HAP-1 (cell line): ENCODE measurements at regions not wholly inside any gene's neighbourhood (a gene's known extent, or its start where the extent isn't known, plus 50 kb on each side); places are given as distances from the start of the nearest gene placed in this dataset.

Source experiments
- DNase-seq, 2 experiments: peaks; one replicate each; pipeline ENCODE4 v3.0.0-alpha.2; 2016 to 2020; ENCODE audit warnings: low spot score in 2 of 2
- H3K27me3 ChIP-seq: fragments of 250-450 bp; sonication (Bioruptor Pico); 2 replicates; pipeline ENCODE4 v1.5.1; 2020; ENCODE audit warnings: low read depth, mild to moderate bottlenecking, moderate library complexity
- H3K36me3 ChIP-seq: fragments of 250-450 bp; sonication (Bioruptor Pico); replicated peaks from 2 replicates; pipeline ENCODE4 v1.5.1; 2020; ENCODE audit warnings: mild to moderate bottlenecking
- H3K4me1 ChIP-seq: fragments of 250-450 bp; sonication (Bioruptor Pico); 2 replicates; pipeline ENCODE4 v1.5.1; 2020; ENCODE audit warnings: mild to moderate bottlenecking
- H3K4me3 ChIP-seq: fragments of 250-450 bp; sonication (Bioruptor Pico); 2 replicates; pipeline ENCODE4 v1.5.1; 2020; ENCODE audit warnings: mild to moderate bottlenecking, moderate library complexity
- H3K9me3 ChIP-seq: fragments of 250-450 bp; sonication (Bioruptor Pico); 2 replicates; pipeline ENCODE4 v1.5.1; 2020; ENCODE audit warnings: mild to moderate bottlenecking, moderate library complexity
- in situ Hi-C: fragments of 300-500 bp; cut with MboI; formaldehyde crosslinking; loops from 3 replicates; pipeline ENCODE4 v1.14.3; 2020; ENCODE audit warnings: low sequenced_read_pairs, inconsistent platforms, mixed read lengths

DNA sequence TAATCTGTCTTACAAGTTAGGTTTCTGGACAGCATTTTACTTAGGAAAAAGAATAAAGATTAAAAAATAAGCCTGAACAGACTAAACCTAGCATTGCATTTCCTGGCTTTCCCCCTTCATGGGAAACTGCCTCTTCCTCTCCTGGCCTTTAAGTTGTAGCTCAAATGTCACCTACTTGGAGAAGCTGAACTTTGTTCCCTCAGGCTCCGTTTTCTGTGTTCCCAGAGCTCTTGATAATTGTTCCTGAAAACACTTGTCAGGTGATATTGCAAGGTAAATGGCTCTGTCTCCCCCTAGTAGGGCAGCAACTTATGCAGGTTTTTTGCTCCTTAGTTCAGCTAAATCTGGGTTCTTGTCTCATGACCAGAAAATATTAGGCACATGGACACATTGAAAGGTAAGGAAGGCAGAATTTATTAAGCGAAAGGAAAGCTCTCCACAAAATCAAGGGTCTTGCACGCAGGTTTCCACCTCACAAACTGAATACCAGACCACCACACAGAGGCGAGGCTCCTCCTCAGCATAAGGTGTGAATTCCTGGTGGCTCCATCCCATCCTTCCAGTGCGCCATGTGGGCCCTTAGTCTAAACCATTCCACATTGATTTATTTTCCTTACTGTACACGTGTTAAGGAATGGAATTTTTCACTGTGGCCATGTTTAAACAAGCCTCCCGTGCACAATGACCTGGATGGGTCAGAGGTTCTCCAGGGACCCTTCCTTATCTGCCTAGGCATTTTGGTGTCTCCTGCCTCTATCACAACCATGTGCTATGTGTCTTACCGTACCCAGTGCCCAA, 229.3 kb downstream of the HNMT start:
- DNase-seq: no peak
- Histone ChIP-seq H3K4me3 (no peak overlapping the region), H3K4me1 (no peaks in the 10 kb centered on the region), H3K27me3 (no peaks in the 10 kb centered on the region), H3K36me3 (no peaks in the 10 kb centered on the region), H3K9me3 (no peaks in the 10 kb centered on the region)
- in situ Hi-C loops: loop anchor here (25.0 kb wide), 1 partner anchor 169 kb away; no protein-coding TSS in a partner anchor

DNA sequence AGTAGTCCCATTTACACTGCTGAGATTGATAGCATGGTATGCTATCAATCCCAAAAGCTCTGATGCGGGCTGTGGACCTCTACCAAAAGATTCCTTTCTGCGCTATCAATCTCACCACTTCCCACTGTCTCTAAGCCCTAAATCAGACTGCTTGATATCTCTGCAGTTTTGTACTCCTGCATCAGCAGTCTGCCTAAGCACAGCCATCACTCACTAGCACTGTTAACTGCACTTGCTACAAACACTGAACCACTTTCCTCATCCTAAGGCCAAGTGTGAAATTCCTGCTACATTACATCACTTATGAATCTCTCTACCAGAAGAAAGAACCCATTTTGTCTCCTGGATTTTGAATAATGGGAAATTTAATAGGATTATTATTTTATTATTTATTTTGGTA, 237.0 kb downstream of the HNMT start:
- H3K27me3 ChIP-seq: no peaks in the 10 kb centered on the region
- no peak for DNase-seq
- in situ Hi-C loops: no loop called here
- H3K36me3 ChIP-seq: no peaks in the 10 kb centered on the region; the same call in 1 of the 2 replicates
- peaks cover 16% of the 10 kb centered on the region for H3K4me1 ChIP-seq
- no peaks in the 10 kb centered on the region for H3K9me3 ChIP-seq
- H3K4me3 ChIP-seq: no peak overlapping the region

DNA sequence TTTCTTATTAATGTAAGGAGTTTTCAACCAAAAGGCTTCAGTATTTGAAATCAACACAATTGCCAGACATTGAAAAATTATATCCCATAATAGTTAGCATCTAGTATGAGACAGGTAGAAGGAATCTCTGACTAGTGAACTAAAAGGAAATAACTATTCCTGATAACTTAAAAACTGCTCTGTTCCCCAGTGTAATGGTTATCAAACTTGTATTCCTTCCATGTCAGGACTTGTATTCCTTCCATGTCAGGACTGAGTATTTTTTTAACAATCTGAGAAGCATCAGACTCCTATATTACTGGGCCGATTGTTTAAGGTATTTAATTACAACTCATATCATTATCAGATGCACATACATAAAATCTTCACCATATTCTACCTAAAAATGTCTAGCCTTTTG, 238.5 kb downstream of the HNMT start:
- DNase-seq: no peak
- no peak overlapping the region for H3K4me3 ChIP-seq
- peaks cover 19% of the 10 kb centered on the region for H3K4me1 ChIP-seq
- H3K36me3 ChIP-seq: no peaks in the 10 kb centered on the region; the same call in 1 of the 2 replicates
- H3K27me3 ChIP-seq: no peaks in the 10 kb centered on the region
- H3K9me3 ChIP-seq: no peaks in the 10 kb centered on the region
- in situ Hi-C loops: no loop called here

DNA sequence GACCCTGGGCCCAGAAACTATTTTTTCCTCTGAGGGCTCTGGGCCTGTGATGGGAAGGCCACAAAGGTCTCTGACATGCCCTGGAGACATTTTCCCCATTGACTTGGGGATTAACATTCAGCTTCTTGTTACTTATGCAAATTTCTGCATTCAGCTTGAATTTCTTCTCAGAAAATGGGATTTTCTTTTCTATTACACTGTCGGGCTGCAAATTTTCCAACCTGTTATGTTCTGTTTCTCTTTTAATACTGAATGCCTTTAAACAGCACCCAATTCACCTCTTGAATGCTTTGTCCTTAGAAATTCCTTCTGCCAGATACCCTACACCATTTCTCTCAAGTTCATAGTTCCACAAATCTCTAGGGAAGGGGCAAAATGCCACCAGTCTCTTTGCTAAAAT, 241.0 kb downstream of the HNMT start:
- H3K4me3 ChIP-seq: no peak overlapping the region
- H3K27me3 ChIP-seq: no peaks in the 10 kb centered on the region
- H3K4me1 ChIP-seq: peaks cover 23% of the 10 kb centered on the region
- in situ Hi-C loops: no loop called here
- peak; percentile 85 to 94 for DNase-seq
- no peaks in the 10 kb centered on the region; the same call in 1 of the 2 replicates for H3K36me3 ChIP-seq
- no peaks in the 10 kb centered on the region for H3K9me3 ChIP-seq

DNA sequence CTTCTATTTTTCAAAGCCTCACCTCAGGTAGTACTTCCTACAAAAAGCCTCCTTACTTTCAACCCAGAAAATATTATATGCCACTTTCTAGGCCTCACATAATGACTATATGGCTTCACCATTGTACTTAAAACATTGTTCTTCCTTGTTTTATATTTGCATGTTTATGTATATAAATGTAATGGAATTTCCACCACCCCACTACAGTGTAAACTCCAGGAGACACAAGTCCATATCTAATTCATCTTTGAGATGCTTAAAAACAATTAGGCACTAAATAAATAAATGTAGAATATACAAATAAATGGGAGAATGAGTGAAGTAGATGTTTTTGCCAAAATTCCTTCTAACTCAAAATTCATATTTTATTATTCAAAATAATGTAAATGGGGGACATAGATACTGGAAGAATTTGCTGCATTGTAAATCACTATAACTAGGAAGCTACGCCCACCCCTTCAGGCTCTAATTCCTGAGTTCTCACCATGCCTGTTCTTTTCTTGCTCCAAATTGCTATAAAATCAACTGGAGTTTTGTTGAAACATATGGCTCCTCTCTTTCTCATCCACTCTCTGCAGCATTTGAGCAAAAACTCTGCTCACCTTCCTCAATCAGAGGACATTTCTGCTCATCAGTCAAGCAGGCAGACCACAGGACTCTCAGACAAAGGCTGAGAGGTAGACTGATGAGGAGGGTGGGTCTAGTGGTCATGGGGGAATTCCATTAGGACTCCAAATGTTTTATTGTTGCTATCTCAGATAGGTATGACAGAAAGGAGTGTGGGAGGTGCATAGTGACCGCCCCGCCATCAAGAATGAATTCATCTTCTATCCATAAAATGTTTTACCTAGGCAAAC, 243.0 kb downstream of the HNMT start:
- no peaks in the 10 kb centered on the region for H3K27me3 ChIP-seq
- H3K36me3 ChIP-seq: no peaks in the 10 kb centered on the region; the same call in 1 of the 2 replicates
- no peak overlapping the region for H3K4me3 ChIP-seq
- in situ Hi-C loops: no loop called here
- H3K9me3 ChIP-seq: no peaks in the 10 kb centered on the region
- peaks cover 23% of the 10 kb centered on the region for H3K4me1 ChIP-seq
- no peak for DNase-seq

DNA sequence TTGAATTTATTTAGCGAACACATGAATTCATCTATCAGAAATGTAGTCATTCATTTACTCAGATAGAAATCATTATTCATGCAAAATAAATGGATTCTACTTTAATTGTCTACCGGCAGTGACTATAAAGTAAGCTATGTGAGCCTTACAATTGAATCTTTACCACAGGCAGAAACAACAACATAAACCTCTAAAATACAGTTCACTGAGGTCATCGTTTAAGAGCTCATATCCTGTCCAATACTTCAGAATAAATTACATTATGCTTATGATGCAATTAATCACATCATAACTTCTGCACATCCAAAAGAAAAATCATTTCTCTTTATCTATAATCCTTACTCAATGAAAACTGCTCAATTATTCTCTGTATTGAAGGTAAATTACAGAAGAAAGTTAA, 244.7 kb downstream of the HNMT start:
- Histone ChIP-seq H3K4me1 (peaks cover 23% of the 10 kb centered on the region), H3K36me3 (no peaks in the 10 kb centered on the region; the same call in 1 of the 2 replicates), H3K4me3 (no peak overlapping the region), H3K27me3 (no peaks in the 10 kb centered on the region), H3K9me3 (no peaks in the 10 kb centered on the region)
- in situ Hi-C loops: no loop called here
- DNase-seq: no peak

DNA sequence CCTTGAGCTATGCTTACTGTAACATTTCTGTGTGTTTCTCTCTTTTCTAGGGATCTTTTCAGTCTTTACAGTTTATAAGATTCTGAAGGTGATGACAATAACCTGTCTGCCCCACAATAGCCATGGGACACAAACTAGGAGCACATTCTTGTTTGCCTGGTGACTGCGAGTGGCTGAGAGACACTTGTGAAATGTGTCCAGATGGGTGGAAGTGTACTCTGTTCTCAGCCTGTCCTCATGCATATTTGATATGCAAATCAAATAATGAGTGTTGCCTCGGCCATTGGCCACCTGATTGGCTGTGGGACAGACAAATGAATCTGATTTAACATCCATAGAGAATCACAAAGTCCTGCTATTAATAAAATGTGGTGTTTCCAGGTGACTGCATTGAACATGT, 246.2 kb downstream of the HNMT start:
- Histone ChIP-seq H3K4me1 (peaks cover 14% of the 10 kb centered on the region), H3K36me3 (no peaks in the 10 kb centered on the region), H3K27me3 (no peaks in the 10 kb centered on the region), H3K4me3 (no peak overlapping the region), H3K9me3 (no peaks in the 10 kb centered on the region)
- no peak for DNase-seq
- in situ Hi-C loops: no loop called here

DNA sequence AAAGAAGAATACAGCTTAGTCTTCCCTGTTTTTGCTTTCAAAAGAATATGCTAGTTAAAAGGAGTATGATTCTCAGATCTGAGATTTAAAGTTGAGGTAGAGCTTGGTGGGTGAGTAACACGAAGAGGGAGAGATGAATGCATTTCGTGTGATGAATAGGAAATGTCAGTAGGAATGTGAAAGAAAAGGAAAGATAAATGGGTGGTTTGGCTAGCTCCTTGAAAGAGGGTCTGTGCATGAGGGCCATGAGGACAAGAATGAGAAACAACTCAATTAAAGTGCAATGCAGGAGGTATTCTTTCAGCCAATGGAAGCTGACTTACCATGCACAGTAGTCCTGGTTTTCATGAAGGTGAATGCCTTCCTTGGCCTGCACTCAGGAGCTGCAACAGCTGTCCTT, 248.2 kb downstream of the HNMT start:
- no peak for DNase-seq
- no peaks in the 10 kb centered on the region for H3K9me3 ChIP-seq
- no peaks in the 10 kb centered on the region for H3K27me3 ChIP-seq
- no peak overlapping the region for H3K4me3 ChIP-seq
- H3K4me1 ChIP-seq: peaks cover 4% of the 10 kb centered on the region
- no peaks in the 10 kb centered on the region for H3K36me3 ChIP-seq
- in situ Hi-C loops: no loop called here

DNA sequence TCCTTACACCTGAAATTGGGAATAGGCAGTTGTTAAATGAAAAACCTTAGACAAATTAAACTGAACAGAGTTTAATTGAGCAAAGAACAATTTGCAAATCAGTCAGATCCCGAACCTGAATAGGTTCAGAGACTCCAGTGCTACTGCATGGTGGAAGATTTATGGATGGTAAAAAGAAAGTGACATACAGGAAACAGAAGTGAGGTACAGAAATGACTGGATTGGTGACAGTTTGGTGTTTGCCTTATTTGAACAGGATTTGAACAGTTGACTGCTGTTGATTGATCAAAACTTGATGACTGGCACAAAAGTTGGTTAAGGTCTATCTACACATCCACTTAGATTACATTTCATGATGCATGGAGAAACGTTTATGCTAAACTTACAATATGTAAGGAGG, 248.8 kb downstream of the HNMT start:
- no peaks in the 10 kb centered on the region for H3K36me3 ChIP-seq
- no peak overlapping the region for H3K4me3 ChIP-seq
- no peaks in the 10 kb centered on the region for H3K27me3 ChIP-seq
- peaks cover 4% of the 10 kb centered on the region for H3K4me1 ChIP-seq
- no peak for DNase-seq
- H3K9me3 ChIP-seq: no peaks in the 10 kb centered on the region
- in situ Hi-C loops: no loop called here

DNA sequence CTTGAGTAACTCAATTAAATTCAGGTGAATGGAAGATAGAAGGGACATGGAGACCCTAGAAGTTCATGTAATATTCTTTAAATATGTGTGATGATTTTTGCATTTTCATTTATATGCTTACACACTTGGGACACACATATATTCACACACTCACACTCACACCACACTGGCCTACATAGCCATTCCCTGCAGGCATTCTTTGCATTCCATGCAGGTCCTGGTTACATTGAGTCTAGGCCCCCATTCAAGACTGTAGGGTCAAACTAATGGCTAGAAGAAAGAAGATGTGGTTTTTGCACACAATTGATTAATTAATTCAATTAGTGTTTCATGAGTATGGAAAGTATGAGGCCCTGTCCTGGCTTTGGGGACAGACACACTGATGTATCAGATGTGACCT, 249.4 kb downstream of the HNMT start:
- in situ Hi-C loops: no loop called here
- peaks cover 4% of the 10 kb centered on the region for H3K4me1 ChIP-seq
- H3K27me3 ChIP-seq: no peaks in the 10 kb centered on the region
- H3K9me3 ChIP-seq: no peaks in the 10 kb centered on the region
- no peaks in the 10 kb centered on the region for H3K36me3 ChIP-seq
- H3K4me3 ChIP-seq: no peak overlapping the region
- no peak for DNase-seq

DNA sequence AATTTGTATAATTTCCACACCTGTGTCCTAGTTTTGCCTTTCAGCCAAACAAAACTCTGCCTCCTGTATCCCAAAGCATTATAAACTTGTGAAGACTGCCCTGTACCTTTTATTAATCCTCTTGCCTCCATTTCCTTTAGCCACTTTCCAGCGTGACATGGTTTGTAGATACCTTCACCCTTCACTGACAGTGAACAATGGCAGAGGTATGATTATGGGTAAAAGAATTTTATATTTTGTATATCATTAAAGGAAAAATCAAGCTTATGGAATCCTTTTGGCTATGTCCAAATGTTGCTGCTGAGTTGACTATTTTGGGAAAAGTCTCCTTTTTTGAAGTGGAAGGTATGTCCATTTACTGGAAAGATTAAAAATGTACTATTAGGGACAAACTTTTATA, 251.7 kb downstream of the HNMT start:
- in situ Hi-C loops: no loop called here
- H3K27me3 ChIP-seq: no peaks in the 10 kb centered on the region
- DNase-seq: no peak
- no peak overlapping the region for H3K4me3 ChIP-seq
- H3K9me3 ChIP-seq: no peaks in the 10 kb centered on the region
- no peaks in the 10 kb centered on the region for H3K36me3 ChIP-seq
- no peaks in the 10 kb centered on the region for H3K4me1 ChIP-seq

DNA sequence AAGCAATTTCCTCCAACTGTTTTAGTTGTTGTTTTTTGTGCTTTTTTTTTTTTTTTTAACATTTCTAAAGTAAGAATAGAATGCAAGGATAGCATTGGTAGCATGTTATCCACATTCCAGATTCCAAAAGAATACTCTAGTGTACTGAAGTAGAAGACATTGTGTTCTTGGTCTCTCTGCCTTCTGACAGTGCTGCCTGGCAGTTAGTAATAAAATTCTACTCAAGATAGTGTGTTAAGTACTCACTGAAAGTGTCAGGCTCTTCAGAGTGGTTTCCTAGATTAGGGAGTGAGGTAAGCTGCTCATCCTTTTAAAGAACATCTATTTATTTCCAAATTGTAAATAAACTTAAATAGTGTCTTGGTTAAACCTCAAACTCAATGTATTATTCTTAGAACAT, 253.7 kb downstream of the HNMT start:
- no peak for DNase-seq
- in situ Hi-C loops: no loop called here
- H3K27me3 ChIP-seq: no peaks in the 10 kb centered on the region
- no peaks in the 10 kb centered on the region for H3K4me1 ChIP-seq
- H3K9me3 ChIP-seq: no peaks in the 10 kb centered on the region
- H3K36me3 ChIP-seq: no peaks in the 10 kb centered on the region
- H3K4me3 ChIP-seq: no peak overlapping the region

DNA sequence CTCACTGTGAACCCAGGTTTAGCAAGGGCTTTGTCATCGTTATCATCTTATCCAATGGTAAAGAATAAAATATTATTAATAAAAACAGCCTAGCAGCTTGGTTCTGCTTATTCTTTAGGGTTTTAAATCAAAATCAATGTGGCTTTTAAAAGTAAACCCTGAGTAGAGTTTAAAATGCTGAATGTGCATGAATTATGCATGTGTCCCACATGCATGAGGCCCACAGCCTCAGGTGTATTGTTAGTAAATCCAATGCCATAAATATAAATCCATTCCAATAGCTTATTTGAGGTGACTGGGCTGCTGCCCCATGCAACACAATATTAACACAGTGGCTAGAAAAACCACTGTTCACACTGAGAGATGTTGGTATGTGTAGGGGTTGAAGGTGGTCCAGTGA, 254.1 kb downstream of the HNMT start:
- in situ Hi-C loops: no loop called here
- H3K4me1 ChIP-seq: no peaks in the 10 kb centered on the region
- no peak for DNase-seq
- no peak overlapping the region for H3K4me3 ChIP-seq
- no peaks in the 10 kb centered on the region for H3K9me3 ChIP-seq
- H3K27me3 ChIP-seq: no peaks in the 10 kb centered on the region
- H3K36me3 ChIP-seq: no peaks in the 10 kb centered on the region

DNA sequence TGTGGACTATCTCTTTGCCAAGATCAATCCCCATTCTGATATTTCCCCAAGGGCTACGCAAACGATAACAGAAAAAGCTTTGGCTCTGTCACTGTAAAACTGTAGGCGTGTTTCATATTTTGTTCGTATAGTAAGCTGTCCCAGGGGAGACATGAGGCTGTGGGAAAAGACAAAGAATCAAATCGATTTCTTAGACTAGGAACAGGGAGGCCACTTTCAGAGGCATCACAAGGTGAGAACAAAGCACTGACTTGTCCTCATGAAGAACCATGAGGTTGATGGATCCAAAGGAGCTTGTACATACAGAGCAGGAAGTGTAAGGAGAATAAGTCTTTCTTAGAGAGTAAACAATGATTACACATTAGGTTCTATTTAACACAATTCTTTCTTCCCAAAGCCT, 255.7 kb downstream of the HNMT start:
- no peaks in the 10 kb centered on the region for H3K27me3 ChIP-seq
- H3K4me3 ChIP-seq: no peak overlapping the region
- H3K36me3 ChIP-seq: no peaks in the 10 kb centered on the region
- in situ Hi-C loops: no loop called here
- DNase-seq: no peak
- H3K4me1 ChIP-seq: no peaks in the 10 kb centered on the region
- H3K9me3 ChIP-seq: no peaks in the 10 kb centered on the region
